Osteoblast (primary cell): ENCODE measurements at regions not wholly inside any gene's neighbourhood (a gene's known extent, or its start where the extent isn't known, plus 50 kb on each side); places are given as distances from the start of the nearest gene placed in this dataset.

Experiments used
- DNase-seq: peaks from one replicate; pipeline ENCODE4 v3.0.0; 2011; ENCODE audit warnings: low spot score, mixed read lengths; ENCODE audit not compliant: insufficient read length; ENCODE audit errors: missing footprints
- H2AFZ ChIP-seq: 2 replicates; pipeline ENCODE4 v1.6.0; 2011; ENCODE audit warnings: mild to moderate bottlenecking, low read length
- H3K27ac ChIP-seq: 2 replicates; pipeline ENCODE4 v1.5.1; 2011; ENCODE audit warnings: mild to moderate bottlenecking, low read depth, low read length, moderate library complexity
- H3K27me3 ChIP-seq: 2 replicates; pipeline ENCODE4 v1.6.0; 2012; ENCODE audit warnings: mild to moderate bottlenecking, control low read depth, inconsistent platforms, low read length, moderate library complexity; ENCODE audit not compliant: insufficient read depth
- H3K36me3 ChIP-seq: 2 replicates; pipeline ENCODE4 v1.5.1; 2011; ENCODE audit warnings: mild to moderate bottlenecking, low read length, control low read depth, moderate library complexity; ENCODE audit not compliant: insufficient read depth
- H3K4me1 ChIP-seq: 2 replicates; pipeline ENCODE4 v1.5.1; 2011; ENCODE audit warnings: mild to moderate bottlenecking, low read length, control low read depth, moderate library complexity; ENCODE audit not compliant: insufficient read depth
- H3K4me2 ChIP-seq: 2 replicates; pipeline ENCODE4 v1.6.0; 2011; ENCODE audit warnings: mild to moderate bottlenecking, low read length; ENCODE audit not compliant: insufficient read depth
- H3K4me3 ChIP-seq: fragments of 200-600 bp; sonication (generic); 3 replicates; pipeline ENCODE4 v1.5.1; 2012; ENCODE audit warnings: mild to moderate bottlenecking, low read length, inconsistent platforms; ENCODE audit not compliant: insufficient read depth
- H3K79me2 ChIP-seq: 2 replicates; pipeline ENCODE4 v1.6.0; 2012; ENCODE audit warnings: mild to moderate bottlenecking, low read length, control low read depth, inconsistent platforms; ENCODE audit not compliant: insufficient read depth
- H3K9me3 ChIP-seq: 2 replicates; pipeline ENCODE4 v1.5.1; 2011; ENCODE audit warnings: low read depth, low read length, control low read depth
- H4K20me1 ChIP-seq: 2 replicates; pipeline ENCODE4 v1.6.0; 2012; ENCODE audit warnings: mild to moderate bottlenecking, low read length, control low read depth; ENCODE audit not compliant: insufficient read depth
- TF ChIP-seq, protein P1 (sequence below): IDR thresholded peaks from 2 replicates; pipeline ENCODE4 v1.5.1; 2011; ENCODE audit warnings: mild to moderate bottlenecking, low read depth, low read length, moderate library complexity; ENCODE audit errors: extremely low read depth

DNA sequence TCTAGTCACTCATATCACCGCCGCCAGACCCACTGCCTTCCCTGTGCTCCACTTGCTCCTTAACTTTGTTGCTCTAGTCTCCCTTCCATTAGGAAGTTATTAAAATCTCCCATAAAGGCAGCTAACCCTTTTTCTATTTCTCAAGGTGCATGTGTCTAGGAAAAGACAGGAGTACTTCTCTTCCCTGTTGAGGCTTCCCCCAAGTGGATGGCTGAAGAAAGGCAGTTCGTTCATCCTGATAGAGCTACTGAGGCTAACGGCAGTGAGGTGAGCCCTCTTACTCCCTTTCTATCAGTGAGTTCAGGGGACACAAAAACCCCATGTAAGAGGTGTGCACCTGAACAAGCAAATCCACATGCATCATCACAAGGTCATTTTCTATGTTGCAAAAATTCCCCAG lies 397.8 kb downstream of the IGSF11 start:
- H3K4me3 ChIP-seq = no peak overlapping the region
- no peak overlapping the region for H3K27ac ChIP-seq
- H3K4me1 ChIP-seq = no peaks in the 10 kb centered on the region
- H3K79me2 ChIP-seq = no peaks in the 10 kb centered on the region
- no peaks in the 10 kb centered on the region for H3K9me3 ChIP-seq
- no peak for DNase-seq
- H3K4me2 ChIP-seq = no peak overlapping the region
- no peaks in the 10 kb centered on the region for H4K20me1 ChIP-seq
- TF ChIP-seq, protein P1, sequence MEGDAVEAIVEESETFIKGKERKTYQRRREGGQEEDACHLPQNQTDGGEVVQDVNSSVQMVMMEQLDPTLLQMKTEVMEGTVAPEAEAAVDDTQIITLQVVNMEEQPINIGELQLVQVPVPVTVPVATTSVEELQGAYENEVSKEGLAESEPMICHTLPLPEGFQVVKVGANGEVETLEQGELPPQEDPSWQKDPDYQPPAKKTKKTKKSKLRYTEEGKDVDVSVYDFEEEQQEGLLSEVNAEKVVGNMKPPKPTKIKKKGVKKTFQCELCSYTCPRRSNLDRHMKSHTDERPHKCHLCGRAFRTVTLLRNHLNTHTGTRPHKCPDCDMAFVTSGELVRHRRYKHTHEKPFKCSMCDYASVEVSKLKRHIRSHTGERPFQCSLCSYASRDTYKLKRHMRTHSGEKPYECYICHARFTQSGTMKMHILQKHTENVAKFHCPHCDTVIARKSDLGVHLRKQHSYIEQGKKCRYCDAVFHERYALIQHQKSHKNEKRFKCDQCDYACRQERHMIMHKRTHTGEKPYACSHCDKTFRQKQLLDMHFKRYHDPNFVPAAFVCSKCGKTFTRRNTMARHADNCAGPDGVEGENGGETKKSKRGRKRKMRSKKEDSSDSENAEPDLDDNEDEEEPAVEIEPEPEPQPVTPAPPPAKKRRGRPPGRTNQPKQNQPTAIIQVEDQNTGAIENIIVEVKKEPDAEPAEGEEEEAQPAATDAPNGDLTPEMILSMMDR = no peak
- no peaks in the 10 kb centered on the region for H3K27me3 ChIP-seq
- H2AFZ ChIP-seq = no peak overlapping the region
- H3K36me3 ChIP-seq = no peaks in the 10 kb centered on the region

DNA sequence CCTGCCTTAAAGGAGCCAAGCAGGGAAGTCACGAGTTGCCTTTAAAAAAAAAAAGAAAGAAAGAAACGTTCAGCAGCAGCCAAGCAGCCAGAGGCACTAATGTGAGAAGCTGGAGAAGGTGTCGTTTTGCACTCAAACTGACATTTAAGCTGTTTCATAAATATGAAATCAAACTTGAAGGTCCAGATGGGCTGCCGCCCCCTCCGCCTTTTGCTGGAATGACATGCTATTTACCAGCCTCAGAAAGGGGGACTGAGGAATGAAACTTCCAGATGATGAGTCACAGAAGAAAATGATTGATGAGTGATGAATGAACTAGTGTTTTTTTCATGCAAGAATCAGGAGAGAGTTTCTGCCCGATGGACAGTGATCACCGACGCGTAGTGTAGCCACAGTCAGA lies 396.8 kb downstream of the IGSF11 start:
- no peaks in the 10 kb centered on the region for H3K27me3 ChIP-seq
- no peaks in the 10 kb centered on the region for H3K36me3 ChIP-seq
- H3K27ac ChIP-seq = no peak overlapping the region
- no peak overlapping the region for H3K4me2 ChIP-seq
- H4K20me1 ChIP-seq = no peaks in the 10 kb centered on the region
- no peak for DNase-seq
- H3K9me3 ChIP-seq = no peaks in the 10 kb centered on the region
- TF ChIP-seq, protein P1 = no peak
- no peaks in the 10 kb centered on the region for H3K4me1 ChIP-seq
- H3K79me2 ChIP-seq = no peaks in the 10 kb centered on the region
- no peak overlapping the region for H2AFZ ChIP-seq
- no peak overlapping the region for H3K4me3 ChIP-seq

DNA sequence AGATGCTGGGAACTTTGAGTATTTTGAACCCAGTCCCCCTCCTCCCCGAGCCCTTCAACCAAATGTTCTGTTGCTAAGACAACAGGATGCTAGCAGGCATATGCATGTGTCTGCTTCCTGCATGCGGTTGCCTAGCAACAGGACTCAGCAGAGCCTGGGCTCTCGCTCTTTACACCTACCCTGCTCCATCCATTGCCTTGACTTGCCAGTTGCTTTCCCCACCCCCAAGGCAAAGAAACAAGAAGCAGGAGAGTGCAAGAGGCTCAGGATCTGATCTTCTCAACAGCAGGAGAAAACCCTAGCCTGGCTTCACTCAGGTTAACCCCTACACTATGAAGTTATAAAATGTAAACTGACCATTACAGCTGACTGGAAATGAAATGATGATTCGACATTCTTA lies 393.0 kb downstream of the IGSF11 start:
- TF ChIP-seq, protein P1 = no peak
- H3K4me2 ChIP-seq = no peak overlapping the region
- no peaks in the 10 kb centered on the region for H4K20me1 ChIP-seq
- H3K27me3 ChIP-seq = no peaks in the 10 kb centered on the region
- DNase-seq = no peak
- H3K79me2 ChIP-seq = no peaks in the 10 kb centered on the region
- H3K4me3 ChIP-seq = no peak overlapping the region
- H3K36me3 ChIP-seq = no peaks in the 10 kb centered on the region
- no peaks in the 10 kb centered on the region for H3K4me1 ChIP-seq
- no peaks in the 10 kb centered on the region for H3K9me3 ChIP-seq
- H3K27ac ChIP-seq = no peak overlapping the region
- H2AFZ ChIP-seq = no peak overlapping the region

DNA sequence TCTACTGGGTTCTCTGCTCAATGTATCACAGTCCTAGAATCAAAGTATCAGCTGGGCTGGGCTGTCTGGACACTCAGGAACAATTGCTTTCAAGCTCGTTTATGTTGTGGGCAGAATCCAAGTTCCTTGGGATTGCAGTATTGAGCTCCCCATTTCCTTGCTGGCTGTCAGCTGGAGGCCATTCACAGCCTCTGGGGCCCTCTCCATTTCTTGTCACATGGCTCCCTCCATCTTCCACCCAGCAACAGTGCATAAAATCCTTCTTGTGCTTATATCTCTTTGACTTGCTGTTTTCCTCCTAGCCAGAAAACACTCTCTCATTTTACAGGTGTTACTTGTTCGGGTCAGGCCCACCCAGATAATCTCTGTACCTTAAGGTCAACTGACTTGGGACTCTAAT lies 363.5 kb downstream of the IGSF11 start:
- Histone ChIP-seq H2AFZ (no peak overlapping the region), H3K4me3 (no peak overlapping the region), H3K4me1 (no peaks in the 10 kb centered on the region), H3K9me3 (no peaks in the 10 kb centered on the region), H3K36me3 (no peaks in the 10 kb centered on the region), H3K4me2 (no peak overlapping the region), H4K20me1 (no peaks in the 10 kb centered on the region), H3K27me3 (no peaks in the 10 kb centered on the region), H3K27ac (no peak overlapping the region), H3K79me2 (no peaks in the 10 kb centered on the region)
- TF ChIP-seq, protein P1 = no peak
- no peak for DNase-seq
